ENCODE measurements at regions not wholly inside any gene's neighbourhood (a gene's known extent, or its start where the extent isn't known, plus 50 kb on each side); places are given as distances from the start of the nearest gene placed in this dataset.
"Not testable (repeated sequence)": the region's sequence is repeated elsewhere in the genome, so short reads cannot be mapped to it uniquely, and the experiment has no call there.

- H3K79me2 ChIP-seq (ENCODE audit: control insufficient read depth, insufficient read depth, low read length); H3K4me2 ChIP-seq (ENCODE audit: extremely low read depth, insufficient read depth, low read length); H3K27ac ChIP-seq (ENCODE audit: insufficient read depth, low read length); H2AFZ ChIP-seq (ENCODE audit: low read length); H3K4me3 ChIP-seq (replicated peaks in 1 of 4; ENCODE audit: control extremely low read depth in 1 of 4, insufficient read depth in 1 of 4, low read depth in 3 of 4, low read length in 4 of 4); H3K9ac ChIP-seq (ENCODE audit: insufficient read depth, low read length); DNase-seq (ENCODE audit: low read depth in 2 of 2); H3K4me1 ChIP-seq (ENCODE audit: control insufficient read depth, extremely low read depth, insufficient read depth, low read length); H3K9me3 ChIP-seq (ENCODE audit: control insufficient read depth, insufficient read depth, low read depth, low read length); H4K20me1 ChIP-seq (ENCODE audit: control insufficient read depth, extremely low read depth, insufficient read depth, low read length); H3K36me3 ChIP-seq (ENCODE audit: control insufficient read depth, insufficient read depth, low read length); H3K27me3 ChIP-seq (ENCODE audit: control insufficient read depth, insufficient read depth, low read length): not testable (repeated sequence)
Observed at GRCh38 chr21:5117666-5118295, 5403.6 kb upstream of the TPTE start.

- H3K27me3 ChIP-seq (ENCODE audit: control insufficient read depth, insufficient read depth, low read length); H3K79me2 ChIP-seq (ENCODE audit: control insufficient read depth, insufficient read depth, low read length); H3K4me2 ChIP-seq (ENCODE audit: extremely low read depth, insufficient read depth, low read length); H3K36me3 ChIP-seq (ENCODE audit: control insufficient read depth, insufficient read depth, low read length); DNase-seq (ENCODE audit: low read depth in 2 of 2); H3K4me3 ChIP-seq (replicated peaks in 1 of 4; ENCODE audit: control extremely low read depth in 1 of 4, insufficient read depth in 1 of 4, low read depth in 3 of 4, low read length in 4 of 4); H3K4me1 ChIP-seq (ENCODE audit: control insufficient read depth, extremely low read depth, insufficient read depth, low read length); H2AFZ ChIP-seq (ENCODE audit: low read length); H3K27ac ChIP-seq (ENCODE audit: insufficient read depth, low read length); H3K9ac ChIP-seq (ENCODE audit: insufficient read depth, low read length); H3K9me3 ChIP-seq (ENCODE audit: control insufficient read depth, insufficient read depth, low read depth, low read length); H4K20me1 ChIP-seq (ENCODE audit: control insufficient read depth, extremely low read depth, insufficient read depth, low read length): not testable (repeated sequence)
Observed at GRCh38 chr21:5118296-5118679, 5403.1 kb upstream of the TPTE start.

GRCh38 chr21:5119179-5119578 lies 5402.2 kb upstream of the TPTE start:
- DNase-seq (ENCODE audit: low read depth in 2 of 2); H2AFZ ChIP-seq (ENCODE audit: low read length); H3K9me3 ChIP-seq (ENCODE audit: control insufficient read depth, insufficient read depth, low read depth, low read length); H3K4me1 ChIP-seq (ENCODE audit: control insufficient read depth, extremely low read depth, insufficient read depth, low read length); H4K20me1 ChIP-seq (ENCODE audit: control insufficient read depth, extremely low read depth, insufficient read depth, low read length); H3K27me3 ChIP-seq (ENCODE audit: control insufficient read depth, insufficient read depth, low read length); H3K4me2 ChIP-seq (ENCODE audit: extremely low read depth, insufficient read depth, low read length); H3K27ac ChIP-seq (ENCODE audit: insufficient read depth, low read length); H3K4me3 ChIP-seq (replicated peaks in 1 of 4; ENCODE audit: control extremely low read depth in 1 of 4, insufficient read depth in 1 of 4, low read depth in 3 of 4, low read length in 4 of 4); H3K79me2 ChIP-seq (ENCODE audit: control insufficient read depth, insufficient read depth, low read length); H3K36me3 ChIP-seq (ENCODE audit: control insufficient read depth, insufficient read depth, low read length); H3K9ac ChIP-seq (ENCODE audit: insufficient read depth, low read length): not testable (repeated sequence)

DNA sequence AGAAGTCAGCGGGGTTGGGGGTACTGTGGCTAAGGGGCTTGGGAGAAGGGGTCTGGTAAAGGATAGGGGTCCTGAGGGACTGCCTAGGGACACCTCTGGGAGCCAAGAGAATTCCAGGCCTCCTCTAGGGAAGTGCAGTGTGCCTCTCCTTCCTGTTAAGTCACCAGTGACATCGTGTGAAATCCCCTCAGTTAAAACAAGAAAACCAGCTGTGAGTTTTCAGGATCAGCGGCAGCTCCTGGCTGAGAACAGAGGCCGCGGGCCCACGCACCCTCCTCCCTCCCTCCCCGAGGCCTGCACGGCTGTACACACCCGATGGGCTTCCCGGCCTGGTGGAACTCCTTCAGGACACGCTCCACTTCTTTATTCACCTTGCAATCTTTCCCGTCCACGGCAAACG lies 5400.0 kb upstream of the TPTE start:
- not testable (repeated sequence) for H3K9me3 ChIP-seq (ENCODE audit: control insufficient read depth, insufficient read depth, low read depth, low read length); H3K4me2 ChIP-seq (ENCODE audit: extremely low read depth, insufficient read depth, low read length); H3K9ac ChIP-seq (ENCODE audit: insufficient read depth, low read length); H3K36me3 ChIP-seq (ENCODE audit: control insufficient read depth, insufficient read depth, low read length); H4K20me1 ChIP-seq (ENCODE audit: control insufficient read depth, extremely low read depth, insufficient read depth, low read length); H3K4me1 ChIP-seq (ENCODE audit: control insufficient read depth, extremely low read depth, insufficient read depth, low read length); H3K27me3 ChIP-seq (ENCODE audit: control insufficient read depth, insufficient read depth, low read length); H3K79me2 ChIP-seq (ENCODE audit: control insufficient read depth, insufficient read depth, low read length); H2AFZ ChIP-seq (ENCODE audit: low read length); H3K4me3 ChIP-seq (replicated peaks in 1 of 4; ENCODE audit: control extremely low read depth in 1 of 4, insufficient read depth in 1 of 4, low read depth in 3 of 4, low read length in 4 of 4); H3K27ac ChIP-seq (ENCODE audit: insufficient read depth, low read length)
- peak in 1 of 2 donors; percentile 49 for DNase-seq (ENCODE audit: low read depth in 2 of 2)

DNA sequence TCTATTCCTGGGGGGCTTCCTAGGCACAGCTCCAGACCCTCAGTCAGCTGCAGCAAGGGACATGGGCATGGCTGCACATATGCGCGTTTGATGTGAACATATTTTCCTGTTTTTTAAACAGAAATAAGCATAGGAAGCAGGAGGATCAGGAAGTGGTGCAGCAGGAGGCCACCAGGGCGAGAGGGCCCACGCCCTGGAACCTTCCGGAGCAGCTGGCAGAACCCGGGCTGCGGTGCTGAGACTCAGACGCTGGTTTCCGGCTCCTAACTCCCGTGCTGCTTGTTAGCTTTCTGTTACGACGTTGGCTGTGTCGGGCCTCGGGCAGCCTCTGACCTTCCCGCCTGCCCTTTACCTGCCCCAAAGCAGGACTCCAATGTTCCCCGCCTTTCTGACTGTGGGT lies 5399.5 kb upstream of the TPTE start:
- not testable (repeated sequence) for H3K9me3 ChIP-seq (ENCODE audit: control insufficient read depth, insufficient read depth, low read depth, low read length); H3K4me2 ChIP-seq (ENCODE audit: extremely low read depth, insufficient read depth, low read length); DNase-seq (ENCODE audit: low read depth in 2 of 2); H3K36me3 ChIP-seq (ENCODE audit: control insufficient read depth, insufficient read depth, low read length); H3K4me1 ChIP-seq (ENCODE audit: control insufficient read depth, extremely low read depth, insufficient read depth, low read length); H3K27me3 ChIP-seq (ENCODE audit: control insufficient read depth, insufficient read depth, low read length); H3K79me2 ChIP-seq (ENCODE audit: control insufficient read depth, insufficient read depth, low read length); H3K27ac ChIP-seq (ENCODE audit: insufficient read depth, low read length); H3K9ac ChIP-seq (ENCODE audit: insufficient read depth, low read length); H2AFZ ChIP-seq (ENCODE audit: low read length); H3K4me3 ChIP-seq (replicated peaks in 1 of 4; ENCODE audit: control extremely low read depth in 1 of 4, insufficient read depth in 1 of 4, low read depth in 3 of 4, low read length in 4 of 4); H4K20me1 ChIP-seq (ENCODE audit: control insufficient read depth, extremely low read depth, insufficient read depth, low read length)
